ENCODE measurements at regions not wholly inside any gene's neighbourhood (a gene's known extent, or its start where the extent isn't known, plus 50 kb on each side); places are given as distances from the start of the nearest gene placed in this dataset.
A peak's percentile ranks its signal among the peaks of the same experiment; 100 is the strongest.

GRCh38 chr5:23208959-23209431 lies 298.4 kb upstream of the PRDM9 start:
- WGBS, 2 donors = 0 to 3% methylated on average over 1 of the region's 1 CpG
- H3K27ac ChIP-seq (ENCODE audit: low read depth in 1 of 2, low read length in 1 of 2) = no peak overlapping the region
- ATAC-seq (ENCODE audit: insufficient read depth, low FRiP score) (no peak), DNase-seq (peak; percentile 20 to 74 (median 67))
- no peaks in the 10 kb centered on the region for H3K27me3 ChIP-seq (ENCODE audit: control insufficient read depth in 3 of 3, insufficient read depth in 3 of 3, low read length in 2 of 3)
- no peaks in the 10 kb centered on the region for H3K9me3 ChIP-seq (ENCODE audit: control insufficient read depth in 4 of 4, insufficient read depth in 3 of 4, low read length in 3 of 4)
- H3K4me3 ChIP-seq = no peak overlapping the region
- no peak for TF ChIP-seq CTCF (IDR thresholded peaks at IDR 0.05; ENCODE audit: control extremely low read depth, extremely low read depth)
- H3K4me1 ChIP-seq (ENCODE audit: control insufficient read depth in 5 of 5, insufficient read depth in 5 of 5, low read length in 5 of 5) = no peaks in the 10 kb centered on the region
- no peaks in the 10 kb centered on the region for H3K36me3 ChIP-seq (ENCODE audit: control insufficient read depth in 4 of 4, insufficient read depth in 4 of 4, low read length in 4 of 4)
- H3K9ac ChIP-seq (ENCODE audit: insufficient read depth in 1 of 2, low read length in 2 of 2) = no peak overlapping the region

- H3K9me3 ChIP-seq (ENCODE audit: control insufficient read depth in 4 of 4, insufficient read depth in 3 of 4, low read length in 3 of 4) = no peaks in the 10 kb centered on the region
- no peaks in the 10 kb centered on the region for H3K27me3 ChIP-seq (ENCODE audit: control insufficient read depth in 3 of 3, insufficient read depth in 3 of 3, low read length in 2 of 3)
- H3K27ac ChIP-seq (ENCODE audit: low read depth in 1 of 2, low read length in 1 of 2) = no peak overlapping the region
- H3K9ac ChIP-seq (ENCODE audit: insufficient read depth in 1 of 2, low read length in 2 of 2) = no peak overlapping the region
- H3K4me1 ChIP-seq (ENCODE audit: control insufficient read depth in 5 of 5, insufficient read depth in 5 of 5, low read length in 5 of 5) = no peaks in the 10 kb centered on the region
- ATAC-seq (ENCODE audit: insufficient read depth, low FRiP score) (no peak), DNase-seq (no peak)
- H3K4me3 ChIP-seq = no peak overlapping the region
- H3K36me3 ChIP-seq (ENCODE audit: control insufficient read depth in 4 of 4, insufficient read depth in 4 of 4, low read length in 4 of 4) = no peaks in the 10 kb centered on the region
- no peak for TF ChIP-seq CTCF (IDR thresholded peaks at IDR 0.05; ENCODE audit: control extremely low read depth, extremely low read depth)
These were observed 303.3 kb upstream of the PRDM9 start for GRCh38 chr5:23204111-23204510.

- Histone ChIP-seq H3K9me3 (ENCODE audit: control insufficient read depth in 4 of 4, insufficient read depth in 3 of 4, low read length in 3 of 4) (no peaks in the 10 kb centered on the region), H3K9ac (ENCODE audit: insufficient read depth in 1 of 2, low read length in 2 of 2) (no peak overlapping the region), H3K27me3 (ENCODE audit: control insufficient read depth in 3 of 3, insufficient read depth in 3 of 3, low read length in 2 of 3) (no peaks in the 10 kb centered on the region), H3K27ac (ENCODE audit: low read depth in 1 of 2, low read length in 1 of 2) (no peak overlapping the region), H3K4me3 (no peak overlapping the region), H3K4me1 (ENCODE audit: control insufficient read depth in 5 of 5, insufficient read depth in 5 of 5, low read length in 5 of 5) (no peaks in the 10 kb centered on the region), H3K36me3 (ENCODE audit: control insufficient read depth in 4 of 4, insufficient read depth in 4 of 4, low read length in 4 of 4) (no peaks in the 10 kb centered on the region)
- DNase-seq (no peak), ATAC-seq (ENCODE audit: insufficient read depth, low FRiP score) (no peak)
- no peak for TF ChIP-seq CTCF (IDR thresholded peaks at IDR 0.05; ENCODE audit: control extremely low read depth, extremely low read depth)
- WGBS, 2 donors = 68 to 78% methylated on average over 7 of the region's 7 CpGs
These were observed 316.7 kb upstream of the CDH12 start for GRCh38 chr5:23169660-23170416.

- Histone ChIP-seq H3K4me3 (no peak overlapping the region), H3K27me3 (ENCODE audit: control insufficient read depth in 3 of 3, insufficient read depth in 3 of 3, low read length in 2 of 3) (no peaks in the 10 kb centered on the region), H3K9ac (ENCODE audit: insufficient read depth in 1 of 2, low read length in 2 of 2) (no peak overlapping the region), H3K4me1 (ENCODE audit: control insufficient read depth in 5 of 5, insufficient read depth in 5 of 5, low read length in 5 of 5) (no peaks in the 10 kb centered on the region), H3K36me3 (ENCODE audit: control insufficient read depth in 4 of 4, insufficient read depth in 4 of 4, low read length in 4 of 4) (no peaks in the 10 kb centered on the region), H3K27ac (ENCODE audit: low read depth in 1 of 2, low read length in 1 of 2) (no peak overlapping the region), H3K9me3 (ENCODE audit: control insufficient read depth in 4 of 4, insufficient read depth in 3 of 4, low read length in 3 of 4) (no peaks in the 10 kb centered on the region)
- no peak for TF ChIP-seq CTCF (IDR thresholded peaks at IDR 0.05; ENCODE audit: control extremely low read depth, extremely low read depth)
- no peak for ATAC-seq (ENCODE audit: insufficient read depth, low FRiP score)
- no peak for DNase-seq
These were observed 311.8 kb upstream of the CDH12 start for GRCh38 chr5:23164971-23165370.

All from lung (tissue), 11 donors.